GM12878 (cell line): ENCODE measurements at regions not wholly inside any gene's neighbourhood (a gene's known extent, or its start where the extent isn't known, plus 50 kb on each side); places are given as distances from the start of the nearest gene placed in this dataset.

Source experiments
- ATF7 ChIP-seq: fragments of 450-650 bp; IDR thresholded peaks from 2 replicates; pipeline ENCODE4 v1.6.1; 2016; ENCODE audit warnings: low read depth, mild to moderate bottlenecking
- JUNB ChIP-seq: IDR thresholded peaks from 2 replicates; pipeline ENCODE4 v1.6.1; 2016; ENCODE audit warnings: antibody characterized with exemption, mild to moderate bottlenecking
- KLF5 ChIP-seq: fragments of 450-650 bp; IDR thresholded peaks from 2 replicates; pipeline ENCODE4 v1.6.1; 2014; ENCODE audit warnings: mild to moderate bottlenecking; ENCODE audit not compliant: partially characterized antibody
- MTA3 ChIP-seq: IDR thresholded peaks from 2 replicates; pipeline ENCODE4 v1.6.1; 2012; ENCODE audit warnings: low read length, inconsistent platforms, borderline replicate concordance
- RB1 ChIP-seq: fragments of 450-650 bp; formaldehyde crosslinking; IDR thresholded peaks from 2 replicates; pipeline ENCODE4 v1.6.1; 2017; ENCODE audit warnings: mild to moderate bottlenecking, borderline replicate concordance
- TCF3 ChIP-seq: IDR thresholded peaks from 2 replicates; pipeline ENCODE4 v1.6.1; 2012; ENCODE audit warnings: low read depth, mild to moderate bottlenecking, low read length, borderline replicate concordance; ENCODE audit not compliant: insufficient read depth
- YY1 ChIP-seq: IDR thresholded peaks from 2 replicates; pipeline ENCODE4 v1.6.1; 2011; ENCODE audit warnings: low read depth, mild to moderate bottlenecking, low read length
- ZBTB11 ChIP-seq: fragments of 450-650 bp; formaldehyde crosslinking; IDR thresholded peaks from 2 replicates; pipeline ENCODE4 v1.5.0; 2022; ENCODE audit warnings: mild to moderate bottlenecking, missing genetic modification characterization
- TF ChIP-seq, protein P1 (sequence below): fragments of 450-650 bp; formaldehyde crosslinking; IDR thresholded peaks from 2 replicates; pipeline ENCODE4 v1.4.0; 2022; ENCODE audit warnings: mild to moderate bottlenecking, moderate library complexity
- TF ChIP-seq, protein P2 (sequence below): fragments of 450-650 bp; IDR thresholded peaks from 2 replicates; pipeline ENCODE4 v1.6.1; 2017; ENCODE audit warnings: borderline replicate concordance

DNA sequence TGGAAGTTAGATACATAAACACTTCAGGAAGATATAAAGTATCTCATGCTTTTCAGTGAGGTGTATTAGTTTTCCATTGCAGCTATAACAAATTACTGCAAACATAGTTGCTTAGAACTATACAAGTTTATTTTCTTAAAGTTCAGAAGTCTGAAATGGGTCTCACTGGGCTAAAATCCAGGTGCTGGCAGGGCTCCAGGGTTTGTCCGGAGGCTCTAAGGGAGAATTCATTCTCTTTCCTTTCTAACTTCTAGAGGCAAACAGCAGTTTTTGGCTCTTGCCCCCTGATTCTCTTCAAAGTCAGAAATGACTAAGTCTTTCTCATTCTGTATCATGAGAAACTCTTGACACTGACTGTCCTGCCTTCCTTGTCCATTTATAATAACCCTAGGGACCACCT is 138.8 kb downstream of the AASDHPPT start (continued):
- TF ChIP-seq, protein P1, sequence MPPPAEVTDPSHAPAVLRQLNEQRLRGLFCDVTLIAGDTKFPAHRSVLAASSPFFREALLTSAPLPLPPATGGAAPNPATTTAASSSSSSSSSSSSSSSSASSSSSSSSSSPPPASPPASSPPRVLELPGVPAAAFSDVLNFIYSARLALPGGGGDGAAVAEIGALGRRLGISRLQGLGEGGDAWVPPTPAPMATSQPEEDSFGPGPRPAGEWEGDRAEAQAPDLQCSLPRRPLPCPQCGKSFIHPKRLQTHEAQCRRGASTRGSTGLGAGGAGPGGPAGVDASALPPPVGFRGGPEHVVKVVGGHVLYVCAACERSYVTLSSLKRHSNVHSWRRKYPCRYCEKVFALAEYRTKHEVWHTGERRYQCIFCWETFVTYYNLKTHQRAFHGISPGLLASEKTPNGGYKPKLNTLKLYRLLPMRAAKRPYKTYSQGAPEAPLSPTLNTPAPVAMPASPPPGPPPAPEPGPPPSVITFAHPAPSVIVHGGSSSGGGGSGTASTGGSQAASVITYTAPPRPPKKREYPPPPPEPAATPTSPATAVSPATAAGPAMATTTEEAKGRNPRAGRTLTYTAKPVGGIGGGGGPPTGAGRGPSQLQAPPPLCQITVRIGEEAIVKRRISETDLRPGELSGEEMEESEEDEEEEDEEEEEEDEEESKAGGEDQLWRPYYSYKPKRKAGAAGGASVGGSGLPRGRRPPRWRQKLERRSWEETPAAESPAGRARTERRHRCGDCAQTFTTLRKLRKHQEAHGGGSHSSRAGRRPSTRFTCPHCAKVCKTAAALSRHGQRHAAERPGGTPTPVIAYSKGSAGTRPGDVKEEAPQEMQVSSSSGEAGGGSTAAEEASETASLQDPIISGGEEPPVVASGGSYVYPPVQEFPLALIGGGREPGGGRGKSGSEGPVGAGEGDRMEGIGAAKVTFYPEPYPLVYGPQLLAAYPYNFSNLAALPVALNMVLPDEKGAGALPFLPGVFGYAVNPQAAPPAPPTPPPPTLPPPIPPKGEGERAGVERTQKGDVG (CRISPR knock-in tag) = no peak
- TF ChIP-seq TCF3 (no peak), ATF7 (no peak), RB1 (no peak), MTA3 (no peak), JUNB (no peak), YY1 (no peak), KLF5 (no peak), ZBTB11 (CRISPR knock-in tag) (no peak)
- TF ChIP-seq, protein P2, sequence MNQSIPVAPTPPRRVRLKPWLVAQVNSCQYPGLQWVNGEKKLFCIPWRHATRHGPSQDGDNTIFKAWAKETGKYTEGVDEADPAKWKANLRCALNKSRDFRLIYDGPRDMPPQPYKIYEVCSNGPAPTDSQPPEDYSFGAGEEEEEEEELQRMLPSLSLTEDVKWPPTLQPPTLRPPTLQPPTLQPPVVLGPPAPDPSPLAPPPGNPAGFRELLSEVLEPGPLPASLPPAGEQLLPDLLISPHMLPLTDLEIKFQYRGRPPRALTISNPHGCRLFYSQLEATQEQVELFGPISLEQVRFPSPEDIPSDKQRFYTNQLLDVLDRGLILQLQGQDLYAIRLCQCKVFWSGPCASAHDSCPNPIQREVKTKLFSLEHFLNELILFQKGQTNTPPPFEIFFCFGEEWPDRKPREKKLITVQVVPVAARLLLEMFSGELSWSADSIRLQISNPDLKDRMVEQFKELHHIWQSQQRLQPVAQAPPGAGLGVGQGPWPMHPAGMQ = no peak
